Heart left ventricle (tissue), 16 donors: ENCODE measurements at regions not wholly inside any gene's neighbourhood (a gene's known extent, or its start where the extent isn't known, plus 50 kb on each side); places are given as distances from the start of the nearest gene placed in this dataset.
A peak's percentile ranks its signal among the peaks of the same experiment; 100 is the strongest.

ENCODE experiments used
- ATAC-seq, 4 donors: fragments of 200-7000 bp; cut with Tn5 transposase; one replicate each; pipeline ENCODE4 v1.9.1; 2020 to 2022; ENCODE audit warnings: moderate library complexity in 4 of 4, mild to moderate bottlenecking in 3 of 4, moderate number of reproducible peaks in 1 of 4
- DNase-seq, 5 donors: peaks; one replicate each; pipeline ENCODE4 v3.0.0-alpha.2; 2020
- H3K27ac ChIP-seq, 12 donors: fragments of 200-600 bp; sonication (generic) in 4 of 12; one replicate each; pipeline versions ENCODE4 v1.5.0 to v1.8.0; 2016 to 2022; ENCODE audit warnings: mild to moderate bottlenecking in 2 of 12
- H3K27me3 ChIP-seq, 9 donors: fragments of 200-600 bp; sonication (generic) in 2 of 9; one replicate each; pipeline versions ENCODE4 v1.5.1 to v1.8.0; 2016 to 2022; ENCODE audit warnings: mild to moderate bottlenecking in 3 of 9
- H3K36me3 ChIP-seq, 9 donors: fragments of 200-600 bp; sonication (generic) in 2 of 9; one replicate each; pipeline versions ENCODE4 v1.5.0 to v1.8.0; 2018 to 2022; ENCODE audit warnings: mild to moderate bottlenecking in 2 of 9
- H3K4me1 ChIP-seq, 12 donors: fragments of 200-600 bp; sonication (generic) in 4 of 12; one replicate each; pipeline versions ENCODE4 v1.5.0 to v1.8.0; 2016 to 2022; ENCODE audit warnings: mild to moderate bottlenecking in 3 of 12
- H3K4me3 ChIP-seq, 12 donors: fragments of 200-600 bp; sonication (generic) in 4 of 12; one replicate each; pipeline versions ENCODE4 v1.5.0 to v1.8.0; 2017 to 2022; ENCODE audit warnings: mild to moderate bottlenecking in 9 of 12, moderate library complexity in 4 of 12
- H3K9me3 ChIP-seq, 12 donors: fragments of 200-600 bp; sonication (generic) in 4 of 12; one replicate each; pipeline versions ENCODE4 v1.5.0 to v1.8.0; 2016 to 2022; ENCODE audit warnings: mild to moderate bottlenecking in 1 of 12
- CTCF ChIP-seq, 12 donors: fragments of 200-600 bp; sonication (generic) in 4 of 12; IDR thresholded peaks; one replicate each; pipeline versions ENCODE4 v1.5.0 to v1.8.0; 2018 to 2022; ENCODE audit warnings: antibody characterized with exemption in 12 of 12, mild to moderate bottlenecking in 5 of 12
- POLR2A ChIP-seq, 2 donors: fragments of 450-650 bp; IDR thresholded peaks; one replicate each; pipeline ENCODE4 v1.6.1; 2017; ENCODE audit warnings: antibody characterized with exemption in 2 of 2, mild to moderate bottlenecking in 2 of 2, moderate library complexity in 2 of 2
- WGBS, 4 donors: extraction: QIAGEN DNeasy Blood & Tissue Kit in 2 of 4; methylation state at CpG; one replicate each; pipeline versions ENCODE4 v1.1.5 to v1.1.7; 2013 to 2018; 5-methylcytosine and 5-hydroxymethylcytosine counted together
- intact Hi-C, 10 donors: fragments of 100-400 bp; cut with DNase I; formaldehyde crosslinking; loops; one replicate each; pipeline versions ENCODE4 v1.11.1 to v1.14.2; 2022
- donor health status: ischemic (EF 13 %, LVEDD 7.1; RV severe dilation, severe dysfunction).
- donor health status: healthy with polysubstance abuse.
- donor health status: DM: no; HTN: yes; CAD: no.
- donor health status: DM: no; HTN: no; CAD: no.
- donor health status: ischemic (EF 25% LVEDD 6.9; RV normal size, moderate dysfunction).
- donor health status: ischemic (EF 25% LVEDD 5.7; RV mildly dilated, moderate dysfunction).
- donor health status: healthy.
- donor health status: DM: yes; HTN: yes; CAD: no.
- donor health status: ischemic (EF 35%, LVEDD 5.7; RV mildly dilated, moderate dysfunction).
- donor health status: nonischemic (EF 11% LVEDD 7.7; RV severe dilation, severe dysfunction).
- donor health status: DM: yes; HTN: yes; CAD: no.
- donor health status: PGD.
- donor health status: ischemic (EF 29% LVEDD 5.4; RV normal size, mild dysfunction).
- donor health status: nonischemic (EF 23%, LVEDD 6.1; RV moderate dilation, normal function).

- DNase-seq, result peak in 1 of 5 donors; percentile 6
- Histone ChIP-seq H3K27ac (no peak overlapping the region), H3K27me3 (peaks cover 0 to 5% (median 0%) of the 10 kb centered on the region in 9 donors), H3K4me3 (no peak overlapping the region), H3K4me1 (no peaks in the 10 kb centered on the region), H3K9me3 (peaks cover 0 to 11% (median 2%) of the 10 kb centered on the region in 12 donors), H3K36me3 (no peaks in the 10 kb centered on the region)
- 64 to 72% (median 68%) methylated on average over 8 to 14 of the region's 14 CpGs for WGBS, 4 donors
- TF ChIP-seq POLR2A (IDR thresholded peaks at IDR 0.05), result no peak
- no peak for TF ChIP-seq CTCF (IDR thresholded peaks at IDR 0.05)
- intact Hi-C loops, result no loop called here
- ATAC-seq, result no peak
These were observed 495.1 kb upstream of the MYT1L start for GRCh38 chr2:2826209-2826551.

- Histone ChIP-seq H3K36me3 (no peaks in the 10 kb centered on the region), H3K27ac (no peak overlapping the region), H3K9me3 (peaks cover 0 to 16% (median 2%) of the 10 kb centered on the region in 12 donors), H3K27me3 (peaks cover 0 to 5% (median 0%) of the 10 kb centered on the region in 9 donors), H3K4me1 (no peaks in the 10 kb centered on the region), H3K4me3 (no peak overlapping the region)
- intact Hi-C loops, result no loop called here
- no peak for TF ChIP-seq CTCF (IDR thresholded peaks at IDR 0.05)
- TF ChIP-seq POLR2A (IDR thresholded peaks at IDR 0.05), result no peak
- WGBS, 4 donors, result 90 to 92% (median 91%) methylated on average over 21 of the region's 21 CpGs
- ATAC-seq, result no peak
- DNase-seq, result peak in 1 of 5 donors; percentile 7
These were observed 494.6 kb upstream of the MYT1L start for GRCh38 chr2:2825516-2826208.

- Histone ChIP-seq H3K36me3 (no peaks in the 10 kb centered on the region), H3K9me3 (peaks cover 0 to 19% (median 3%) of the 10 kb centered on the region in 12 donors), H3K4me1 (no peaks in the 10 kb centered on the region), H3K4me3 (no peak overlapping the region), H3K27me3 (peaks cover 0 to 5% (median 0%) of the 10 kb centered on the region in 9 donors), H3K27ac (no peak overlapping the region)
- ATAC-seq, result no peak
- intact Hi-C loops, result no loop called here
- DNase-seq, result no peak
- WGBS, 4 donors, result 89 to 97% (median 94%) methylated on average over 9 of the region's 9 CpGs
- no peak for TF ChIP-seq POLR2A (IDR thresholded peaks at IDR 0.05)
- TF ChIP-seq CTCF (IDR thresholded peaks at IDR 0.05), result no peak
These were observed 494.0 kb upstream of the MYT1L start for GRCh38 chr2:2825062-2825461.

- H3K27me3 ChIP-seq, result peaks cover 0 to 5% (median 0%) of the 10 kb centered on the region in 9 donors
- no peak for DNase-seq
- no peak overlapping the region for H3K27ac ChIP-seq
- TF ChIP-seq POLR2A (IDR thresholded peaks at IDR 0.05) (no peak), CTCF (IDR thresholded peaks at IDR 0.05) (no peak)
- ATAC-seq, result no peak
- H3K4me1 ChIP-seq, result no peaks in the 10 kb centered on the region
- H3K36me3 ChIP-seq, result no peaks in the 10 kb centered on the region
- 66 to 75% (median 69%) methylated on average over 5 of the region's 5 CpGs for WGBS, 4 donors
- peaks cover 0 to 22% (median 4%) of the 10 kb centered on the region in 12 donors for H3K9me3 ChIP-seq
- H3K4me3 ChIP-seq, result no peak overlapping the region
- intact Hi-C loops, result no loop called here
These were observed 493.5 kb upstream of the MYT1L start for GRCh38 chr2:2824588-2824987.
